Glomerular visceral epithelial cell (primary cell): ENCODE measurements at regions not wholly inside any gene's neighbourhood (a gene's known extent, or its start where the extent isn't known, plus 50 kb on each side); places are given as distances from the start of the nearest gene placed in this dataset.
A peak's percentile ranks its signal among the peaks of the same experiment; 100 is the strongest.
"Not testable (repeated sequence)": the region's sequence is repeated elsewhere in the genome, so short reads cannot be mapped to it uniquely, and the experiment has no call there.

ENCODE experiments used
- DNase-seq: peaks from one replicate; pipeline ENCODE4 v3.0.0-alpha.2; 2016; ENCODE audit errors: extremely low spot score

DNA sequence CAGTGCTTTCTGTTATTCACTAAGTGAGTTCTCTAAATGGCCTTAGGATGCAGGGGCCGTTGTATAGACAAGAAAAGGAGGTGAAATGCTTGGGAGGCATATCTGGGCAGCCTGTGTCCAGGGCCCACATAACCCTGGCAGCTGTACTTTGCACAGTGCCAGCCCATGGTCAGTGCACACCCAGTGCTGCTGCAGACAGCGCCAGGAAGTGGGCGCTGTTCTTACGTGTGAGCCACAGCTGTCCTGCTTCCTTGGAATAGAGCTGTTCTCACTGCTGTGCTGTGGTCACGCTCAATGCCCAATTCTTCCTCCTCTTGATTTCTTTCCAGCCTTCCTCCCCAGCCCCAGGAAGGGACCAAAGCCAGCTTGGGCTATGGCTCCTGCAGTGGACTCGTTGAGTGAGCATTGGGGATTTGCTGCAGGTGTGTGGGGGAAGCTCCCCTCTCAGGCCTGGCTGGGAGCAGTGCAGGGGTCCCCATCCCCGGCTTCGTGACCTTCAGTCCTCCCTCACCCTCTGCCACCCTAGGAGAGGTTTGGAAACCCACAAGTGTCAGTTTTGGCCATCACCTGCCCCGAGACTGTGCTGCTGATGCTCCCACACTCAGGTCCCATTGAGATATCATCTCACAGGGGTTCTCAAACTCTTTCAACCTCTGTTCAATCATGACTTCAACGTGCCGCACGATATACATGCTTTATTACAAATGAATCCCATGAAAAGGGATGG lies 246.8 kb upstream of the EXOC2 start:
- no peak for DNase-seq

DNA sequence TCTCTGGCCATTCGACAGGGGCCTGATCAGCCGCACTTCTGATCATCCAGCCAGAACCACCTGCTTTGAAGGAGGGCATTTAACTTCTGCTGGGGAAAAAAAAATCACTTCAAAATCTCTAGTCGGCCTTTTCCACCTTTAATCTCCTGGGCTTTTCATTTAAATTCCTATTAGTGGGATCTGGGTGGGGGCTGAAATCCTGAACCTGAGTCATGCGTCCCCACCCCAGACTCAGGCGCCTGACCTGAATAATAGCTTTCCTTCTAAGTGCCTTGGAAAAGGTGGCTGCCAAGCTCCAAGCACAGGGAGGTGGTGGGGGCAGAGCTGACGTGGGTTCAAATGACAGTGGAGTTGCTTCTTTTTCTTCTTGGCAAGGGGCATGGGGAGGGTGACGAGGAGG lies 246.0 kb upstream of the EXOC2 start:
- DNase-seq = no peak

DNA sequence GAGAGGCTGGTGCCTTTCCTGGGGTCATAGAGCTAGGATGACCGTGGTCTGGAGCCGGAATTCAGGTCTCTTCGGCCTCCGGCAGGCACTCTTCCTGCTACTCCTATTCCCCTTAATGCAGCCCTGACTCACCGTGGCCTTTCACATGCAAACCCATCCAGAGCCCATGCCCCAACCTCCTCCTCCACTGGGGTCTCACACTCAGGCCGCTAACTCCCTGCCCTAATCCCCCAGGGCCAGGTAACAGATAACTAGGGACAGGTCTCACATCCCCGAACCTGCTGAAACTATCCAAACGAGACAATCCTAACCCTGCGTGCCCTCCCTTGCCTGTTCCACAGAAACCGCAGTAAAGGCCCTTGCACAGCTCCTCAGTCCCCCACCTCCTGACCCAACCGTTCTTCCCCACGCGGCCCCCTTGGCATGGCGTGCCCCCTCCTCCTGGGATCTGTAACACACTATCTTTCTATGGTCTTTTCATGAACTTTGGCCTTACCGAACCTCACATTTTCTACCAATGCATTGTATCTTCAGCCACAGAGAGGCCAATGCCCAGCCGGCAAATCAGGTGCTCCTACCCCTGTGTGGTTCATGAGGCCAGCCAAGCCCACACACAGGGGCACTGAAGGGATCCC lies 245.4 kb upstream of the EXOC2 start:
- DNase-seq = no peak

DNA sequence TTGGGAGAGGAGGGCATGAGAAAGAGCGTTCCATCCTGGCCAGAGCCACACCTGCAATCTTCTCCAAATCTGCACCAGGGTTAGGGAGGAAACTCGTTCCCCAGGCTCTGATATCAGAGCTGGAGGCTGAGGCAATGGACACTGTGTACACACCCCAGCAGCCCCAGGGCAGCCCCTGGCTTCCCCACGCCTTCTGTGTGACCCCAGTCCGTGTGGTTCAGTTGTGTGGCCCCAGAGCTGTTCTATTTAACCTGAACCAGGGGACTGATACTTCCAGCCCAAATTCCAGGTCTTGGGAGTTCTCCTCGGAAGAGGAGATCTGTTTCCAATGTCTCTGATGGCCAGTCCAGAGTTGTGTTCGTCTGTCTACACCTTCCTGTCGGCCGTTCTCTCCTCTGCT lies 242.6 kb upstream of the EXOC2 start:
- no peak for DNase-seq

DNA sequence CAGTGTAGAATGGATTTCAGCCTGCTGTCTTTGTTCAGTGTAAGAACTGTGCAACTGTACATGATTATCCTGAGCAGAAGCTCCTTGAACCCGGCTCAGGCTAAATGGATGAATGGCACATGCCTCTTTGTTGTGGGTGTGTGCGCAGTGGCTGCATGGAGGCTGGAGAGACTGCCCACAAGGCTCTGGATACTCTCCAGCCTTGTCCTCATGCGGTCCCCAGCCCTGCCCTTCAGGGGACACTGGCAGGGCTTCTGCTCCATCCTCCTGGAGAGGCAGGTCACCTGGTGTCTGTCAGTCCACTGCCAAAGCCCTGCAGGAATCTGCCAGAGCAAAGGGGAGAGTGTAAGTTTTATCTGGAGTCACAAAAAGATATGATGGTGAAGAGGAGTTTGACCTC lies 241.7 kb upstream of the EXOC2 start:
- no peak for DNase-seq

DNA sequence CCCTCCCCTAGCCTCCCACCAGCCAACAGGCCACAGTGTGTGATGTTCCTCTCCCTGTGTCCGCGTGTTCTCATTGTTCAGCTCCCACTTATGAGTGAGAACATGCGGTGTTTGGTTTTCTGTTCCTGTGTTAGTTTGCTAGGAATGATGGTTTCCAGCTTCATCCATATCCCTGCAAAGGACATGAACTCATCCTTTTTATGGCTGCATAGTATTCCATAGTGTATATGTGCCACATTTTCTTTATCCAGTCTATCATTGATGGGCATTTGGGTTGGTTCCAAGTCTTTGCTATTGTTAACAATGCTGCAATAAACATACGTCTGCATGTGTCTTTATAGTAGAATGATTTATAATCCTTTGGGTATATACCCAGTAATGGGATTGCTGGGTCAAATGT lies 239.0 kb upstream of the EXOC2 start:
- not testable (repeated sequence) for DNase-seq

DNA sequence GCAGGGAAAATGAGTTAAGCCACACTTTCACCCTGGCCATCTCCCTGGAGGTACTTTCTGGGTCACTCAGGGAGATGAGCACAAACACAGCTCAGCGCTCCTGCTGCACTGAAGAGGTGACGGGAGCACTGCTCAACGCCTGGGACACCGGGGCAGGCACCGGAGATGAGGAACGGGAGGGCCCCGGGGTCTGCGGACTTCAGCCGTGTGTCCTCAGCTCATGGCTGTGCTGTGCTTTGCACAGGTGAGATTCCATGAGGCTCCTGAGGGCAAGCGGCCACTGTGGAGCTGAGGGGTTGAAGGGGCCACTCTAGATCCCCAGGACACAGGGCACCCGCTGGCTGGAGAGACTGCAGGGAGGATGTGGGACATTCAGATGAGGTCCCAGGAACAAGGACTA lies 234.2 kb upstream of the EXOC2 start:
- DNase-seq = no peak

DNA sequence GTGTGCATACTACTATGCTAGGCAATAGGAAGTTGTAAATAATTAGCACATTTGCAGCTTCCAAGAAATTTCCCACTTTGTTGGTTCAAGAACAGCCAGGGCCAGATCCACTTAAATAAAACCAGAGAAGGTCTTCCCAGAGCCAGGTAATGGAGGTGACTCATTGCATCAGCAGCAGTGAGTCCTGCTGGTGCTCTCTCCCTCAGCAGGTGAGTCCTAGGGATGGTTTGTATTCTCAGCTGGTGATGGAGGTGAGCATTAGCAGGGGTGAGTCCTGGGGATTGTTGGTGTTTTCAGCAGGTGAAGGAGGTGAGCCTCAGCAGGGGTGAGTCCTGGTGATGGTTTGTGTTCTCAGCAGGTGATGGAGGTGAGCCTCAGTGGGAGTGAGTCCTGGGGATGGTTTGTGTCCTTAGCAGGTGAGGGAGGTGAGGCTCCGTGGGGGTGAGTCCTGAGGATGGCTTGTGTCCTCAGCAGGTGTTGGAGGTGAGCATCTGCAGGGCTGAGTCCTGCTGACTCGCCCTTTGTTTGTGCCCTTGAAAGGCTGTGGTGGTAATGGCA lies 232.8 kb upstream of the EXOC2 start:
- DNase-seq = no peak

DNA sequence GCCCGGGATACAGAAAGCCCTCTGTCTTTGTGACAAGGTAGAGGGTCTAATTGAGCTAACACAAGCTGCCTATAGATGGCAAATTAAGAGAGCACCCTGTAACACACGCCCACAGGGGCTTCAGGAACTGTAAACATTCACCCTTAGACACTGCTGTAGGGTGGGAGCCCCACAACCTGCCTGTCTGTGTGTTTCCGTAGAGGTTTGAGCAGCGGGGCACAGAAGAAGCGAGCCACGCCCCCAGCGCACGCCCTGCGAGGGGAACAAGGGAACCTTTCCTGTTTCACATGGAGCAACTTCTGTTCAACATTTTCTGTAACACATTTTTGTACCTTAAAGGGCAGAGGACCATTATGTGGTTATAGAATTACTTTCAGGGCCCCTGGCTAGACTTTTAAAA lies 231.7 kb upstream of the EXOC2 start:
- no peak for DNase-seq

DNA sequence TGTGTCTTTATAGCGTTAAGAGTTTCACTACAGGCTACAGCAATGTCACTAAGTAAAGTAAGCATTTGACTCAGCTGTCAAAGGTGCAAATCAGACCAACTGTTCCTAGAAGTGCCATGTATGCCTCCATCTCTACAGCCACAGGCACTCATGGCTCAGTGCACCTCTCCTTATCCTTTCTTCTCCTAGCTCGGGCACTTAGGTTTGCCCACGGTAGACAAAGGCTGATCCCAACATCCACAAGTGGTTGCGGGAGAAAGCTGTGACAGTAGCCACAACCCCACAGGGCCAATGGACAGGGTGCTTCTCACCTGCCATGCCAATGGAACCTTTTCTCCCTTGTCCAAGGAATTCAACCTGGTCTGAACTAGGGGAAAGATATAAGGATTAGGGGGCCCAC lies 228.5 kb upstream of the EXOC2 start:
- no peak for DNase-seq

DNA sequence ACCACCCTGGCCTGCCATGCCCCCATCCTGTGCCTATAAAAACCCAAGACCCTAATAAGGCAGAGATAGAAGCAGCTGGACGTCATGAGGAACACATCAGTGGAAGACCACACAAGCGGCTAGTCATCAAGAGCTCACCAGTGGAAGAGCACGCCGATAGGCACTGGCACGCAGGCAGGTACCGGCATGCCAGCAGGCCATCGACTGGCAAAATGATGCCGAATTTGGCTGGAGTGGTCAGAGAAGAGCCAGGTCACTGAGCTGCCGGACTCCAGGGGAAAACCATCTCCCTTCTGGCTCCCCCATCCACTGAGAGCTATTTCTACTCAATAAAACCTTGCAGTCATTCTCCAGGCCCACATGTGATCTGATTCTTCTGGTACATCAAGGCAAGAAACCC lies 227.6 kb upstream of the EXOC2 start:
- DNase-seq = no peak

DNA sequence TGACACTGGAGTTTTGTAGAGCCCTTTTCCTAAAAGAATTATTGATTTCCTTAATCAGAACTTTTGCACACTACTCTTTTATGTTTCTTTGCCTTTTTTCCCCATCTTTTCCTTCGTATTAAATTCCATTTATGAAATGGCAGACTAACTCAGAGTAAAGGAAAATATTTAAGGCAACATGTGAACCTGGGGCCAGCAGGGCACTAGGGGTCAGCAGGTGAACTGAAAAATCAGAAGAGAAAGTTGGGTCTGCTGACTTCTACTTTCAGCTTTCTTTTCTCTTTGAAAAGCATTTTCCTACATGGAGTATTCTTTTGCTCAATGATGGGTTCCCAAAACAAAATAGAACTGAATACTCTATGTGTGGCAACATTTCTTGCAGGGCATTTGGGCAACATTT lies 226.6 kb upstream of the EXOC2 start:
- no peak for DNase-seq

DNA sequence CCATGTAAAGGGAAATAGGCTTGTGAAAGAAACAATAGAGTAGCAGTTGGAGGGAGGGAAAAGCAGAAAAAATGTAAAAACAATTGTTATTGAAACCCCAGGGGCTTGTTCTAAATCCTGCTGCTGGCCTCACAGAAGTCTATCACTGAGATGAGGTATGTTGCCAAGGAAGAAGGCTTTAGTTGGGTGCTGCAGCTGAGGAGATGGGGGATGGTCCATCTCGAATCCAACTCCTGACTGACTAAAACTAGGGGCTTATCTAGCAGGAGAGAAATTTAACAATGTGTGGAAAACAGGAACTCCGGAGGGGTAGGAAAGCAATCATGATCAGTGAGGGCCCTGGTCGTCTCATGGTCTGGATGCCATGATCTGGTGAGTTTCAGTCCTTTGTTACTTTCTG lies 225.0 kb upstream of the EXOC2 start:
- DNase-seq = no peak

DNA sequence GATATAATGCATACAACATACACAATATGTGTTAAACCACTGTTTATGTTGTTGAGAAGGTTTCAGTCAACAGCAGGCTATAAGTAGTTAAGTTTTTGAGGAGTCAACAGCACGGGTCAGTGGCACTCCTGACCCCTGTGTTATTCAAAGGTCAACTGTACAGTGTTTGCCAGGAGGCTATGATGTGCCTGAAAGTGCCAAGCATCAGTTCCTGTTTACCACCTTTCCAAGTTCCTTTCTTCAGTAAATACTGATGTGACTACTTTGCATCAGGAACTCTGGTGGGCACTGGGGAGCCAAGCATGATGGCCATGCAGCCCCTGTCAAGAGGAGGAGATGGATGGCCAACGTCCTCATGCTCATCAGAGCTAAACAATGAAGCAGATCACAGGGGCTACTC lies 224.4 kb upstream of the EXOC2 start:
- DNase-seq = no peak

DNA sequence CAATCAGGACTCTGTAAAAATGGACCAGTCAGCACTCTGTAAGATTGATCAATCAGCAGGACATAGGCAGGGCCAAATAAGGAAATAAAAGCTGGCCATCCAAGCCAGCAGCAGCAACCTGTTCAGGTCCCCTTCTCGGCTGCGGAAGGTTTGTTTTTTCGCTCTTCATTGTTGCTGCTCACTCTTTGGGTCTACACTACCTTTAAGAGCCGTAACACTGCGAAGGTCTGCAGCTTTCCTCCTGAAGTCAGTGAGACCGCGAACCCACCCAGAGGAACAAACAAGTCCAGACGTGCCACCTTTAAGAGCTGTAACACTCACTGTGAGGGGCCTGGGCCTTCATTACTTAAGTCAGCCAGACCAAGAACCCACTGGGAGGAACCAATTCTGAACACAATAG lies 223.2 kb upstream of the EXOC2 start:
- DNase-seq = no peak

DNA sequence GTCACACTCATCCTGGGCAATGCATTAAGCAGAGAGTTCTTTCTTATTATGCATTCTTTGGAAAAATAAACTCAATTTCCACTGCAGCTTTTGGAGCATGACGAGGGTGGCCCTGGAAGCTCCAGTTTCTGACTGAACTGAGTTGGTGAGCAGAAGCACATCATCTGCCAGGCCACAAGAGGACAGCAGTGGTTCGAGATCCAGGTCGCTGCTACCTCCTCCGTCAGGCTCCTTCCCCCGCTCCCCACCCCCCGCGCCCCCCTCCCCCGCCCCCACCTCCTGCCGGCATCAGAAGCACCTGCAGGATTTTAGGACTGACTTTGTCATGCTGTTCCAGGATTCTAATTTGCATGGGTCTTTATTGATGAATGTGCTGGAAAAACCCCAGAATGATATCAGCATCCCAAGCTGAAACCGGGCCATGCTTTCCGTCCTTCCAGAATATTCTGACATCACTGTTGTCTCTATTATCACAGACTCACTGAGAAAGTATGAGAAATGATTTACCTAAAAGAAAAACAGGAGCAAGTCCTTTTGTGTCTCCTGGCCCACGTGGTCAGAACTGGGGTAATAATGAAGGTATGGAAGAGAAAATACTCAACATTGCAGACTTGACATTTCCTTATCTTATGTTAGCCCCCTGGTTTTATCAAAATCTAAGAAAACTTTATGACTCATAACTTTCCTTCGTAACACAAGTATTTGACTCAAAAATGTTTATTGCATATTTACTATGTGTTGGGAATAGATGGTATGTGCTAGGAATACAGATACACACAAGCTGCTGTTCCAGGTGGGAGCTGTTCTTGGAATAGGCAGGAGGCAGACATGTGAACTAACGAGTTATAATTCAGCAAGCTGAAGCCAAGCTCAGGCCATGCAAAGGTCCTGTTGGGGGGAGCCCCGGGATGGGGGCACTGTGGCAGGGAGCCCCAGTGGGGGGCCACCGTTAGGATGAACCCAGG lies 220.2 kb upstream of the EXOC2 start:
- DNase-seq = no peak

DNA sequence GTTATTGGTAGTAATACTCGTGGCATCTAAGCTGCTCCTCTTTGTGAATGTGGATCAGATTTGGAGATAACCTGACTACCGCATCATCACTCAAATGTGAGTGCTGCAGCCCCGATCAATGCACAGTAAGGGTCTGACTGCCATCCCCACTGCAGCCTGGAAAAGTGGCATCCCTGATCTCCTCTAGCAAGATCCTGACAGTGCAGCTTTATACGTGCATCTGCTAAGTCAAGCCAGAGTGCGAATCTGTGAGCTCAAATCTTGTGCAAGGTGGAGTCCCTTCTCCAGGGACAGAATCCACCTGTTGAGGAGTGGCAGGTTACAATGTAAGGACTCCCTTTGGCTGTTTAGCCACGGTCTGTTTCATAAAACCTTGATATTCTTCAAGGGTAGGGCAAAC lies 215.0 kb upstream of the EXOC2 start:
- no peak for DNase-seq

DNA sequence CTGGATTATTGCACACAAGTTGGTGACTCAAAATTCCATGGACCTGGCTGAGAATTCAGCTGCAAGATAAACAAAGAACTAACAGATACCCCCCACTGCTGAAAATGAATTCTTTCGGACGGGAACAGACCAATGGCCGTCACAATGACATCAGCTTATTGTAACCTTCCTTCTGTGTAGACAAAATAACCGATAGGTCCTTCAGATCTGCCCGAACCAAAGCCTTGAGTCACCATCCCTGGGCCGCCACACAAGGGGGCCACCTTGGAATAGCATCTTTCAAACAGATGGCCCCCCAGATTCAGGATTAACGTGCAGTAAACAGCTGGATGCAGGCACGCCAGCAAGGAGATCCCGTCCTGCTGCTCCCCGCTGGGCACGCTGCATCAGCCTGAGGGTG lies 214.0 kb upstream of the EXOC2 start:
- DNase-seq = no peak

DNA sequence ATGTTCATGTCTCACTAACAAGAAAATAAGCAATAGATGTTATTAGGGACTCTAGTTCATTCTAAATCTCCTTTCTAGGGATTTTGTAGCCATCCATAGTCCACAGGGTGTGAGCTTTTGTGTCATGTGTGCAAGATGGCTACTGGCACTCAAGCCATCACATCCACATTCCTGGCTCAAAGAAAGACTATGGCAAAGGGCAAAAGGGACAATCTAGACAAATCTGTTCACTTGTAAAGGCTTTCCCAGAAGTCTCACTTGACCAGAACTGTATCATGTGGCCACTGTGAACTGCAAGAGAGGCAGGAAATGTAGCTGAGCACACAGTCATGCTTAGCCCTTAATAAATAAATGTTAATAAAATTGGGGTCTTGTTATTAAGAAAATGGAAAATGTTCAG lies 212.6 kb upstream of the EXOC2 start:
- DNase-seq = no peak

DNA sequence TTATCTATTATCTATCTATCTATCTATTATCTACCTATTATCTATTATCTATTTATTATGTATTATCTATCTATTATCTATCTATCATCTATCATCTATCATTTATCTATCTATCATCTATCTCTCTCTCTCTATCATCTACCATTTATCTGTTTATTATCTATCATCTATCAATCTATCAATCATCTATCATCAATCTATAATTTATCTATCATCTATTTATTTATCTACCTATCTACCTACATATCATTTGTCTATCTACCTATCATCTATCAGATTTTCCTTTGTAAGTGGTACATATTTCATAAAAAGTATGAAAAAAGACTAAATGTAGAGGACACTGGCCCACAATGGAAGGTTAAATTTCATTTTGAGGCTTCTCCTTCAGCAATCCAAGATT lies 212.1 kb upstream of the EXOC2 start:
- DNase-seq = no peak

DNA sequence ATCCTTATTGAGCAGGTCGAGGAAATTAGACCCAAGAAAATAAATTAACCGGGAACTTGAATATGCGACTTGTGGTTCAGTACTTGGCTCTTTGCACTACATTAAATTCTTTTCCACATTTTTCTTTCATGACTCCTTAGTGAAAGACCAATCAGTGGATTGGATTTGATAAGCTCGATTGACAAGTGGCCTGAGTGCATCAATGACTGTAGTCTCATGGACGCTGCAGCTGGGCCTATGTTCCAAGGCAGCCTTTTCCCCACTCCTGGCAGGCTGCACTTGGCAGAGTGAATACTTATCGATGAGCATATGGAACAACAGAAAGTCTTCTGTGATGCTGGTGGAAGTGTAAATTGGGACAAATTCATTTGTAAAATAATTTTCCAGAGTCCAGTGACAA lies 210.8 kb upstream of the EXOC2 start:
- DNase-seq = peak; percentile 5

DNA sequence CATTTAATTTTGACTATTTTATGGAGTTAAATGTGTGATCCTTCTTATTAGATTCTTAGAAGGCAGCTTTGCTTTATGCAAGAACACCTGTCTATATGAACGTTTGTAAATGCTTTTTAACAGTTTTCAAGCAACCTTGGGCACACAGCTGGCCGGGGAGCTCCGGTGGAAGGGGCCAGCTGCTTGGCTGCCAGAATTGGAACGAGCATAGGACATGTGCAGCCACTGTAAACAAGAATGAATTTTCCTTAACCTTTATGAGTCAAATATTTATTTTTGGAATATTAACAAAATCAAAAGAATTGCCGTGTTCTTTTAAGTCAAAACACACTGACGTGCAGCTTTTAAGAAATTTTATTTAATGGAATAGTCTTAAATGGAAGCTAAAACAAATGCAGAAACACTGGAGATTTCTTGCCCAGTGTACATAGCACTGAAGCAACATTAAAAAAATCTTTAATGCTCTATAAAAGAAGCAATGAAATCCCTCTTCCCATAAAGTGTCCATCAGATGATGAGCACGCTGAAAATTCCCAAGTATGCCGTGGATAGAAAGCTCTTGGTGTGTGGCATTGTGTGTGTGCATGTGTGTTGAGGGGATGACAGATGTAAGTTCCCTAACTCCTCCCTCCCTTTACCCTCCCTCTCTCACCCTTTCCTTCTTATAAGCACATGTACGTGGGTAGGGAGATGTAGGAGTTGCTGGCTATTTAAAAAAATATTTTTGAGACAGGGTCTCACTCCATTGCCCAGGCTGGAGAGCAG lies 208.9 kb upstream of the EXOC2 start:
- no peak for DNase-seq
